ENCODE measurements at regions not wholly inside any gene's neighbourhood (a gene's known extent, or its start where the extent isn't known, plus 50 kb on each side); places are given as distances from the start of the nearest gene placed in this dataset.

- TF ChIP-seq CTCF (optimal IDR thresholded peaks at IDR 0.05 in 1 of 3, IDR thresholded peaks at IDR 0.05 in 1 of 3, conservative IDR thresholded peaks at IDR 0.05 in 1 of 3; ENCODE audit: extremely low read depth in 1 of 3, insufficient read depth in 2 of 3, low read length in 3 of 3) (peak; percentile 93 to 99 (median 99)), EZH2 (IDR thresholded peaks at IDR 0.05; ENCODE audit: low read length) (no peak)
These were observed 87.0 kb upstream of the BLID start for GRCh38 chr11:122202951-122203456.
